Transverse colon (tissue), 4 donors: ENCODE measurements at regions not wholly inside any gene's neighbourhood (a gene's known extent, or its start where the extent isn't known, plus 50 kb on each side); places are given as distances from the start of the nearest gene placed in this dataset.

ENCODE experiments used
- DNase-seq: peaks from one replicate; pipeline ENCODE4 v3.0.0-alpha.2; 2019
- H3K27ac ChIP-seq, 4 donors: fragments of 200-600 bp; sonication (generic); 2 replicates each; pipeline ENCODE4 v1.5.1; 2016 to 2018; ENCODE audit warnings: inconsistent platforms in 4 of 4
- H3K27me3 ChIP-seq: fragments of 200-600 bp; sonication (generic); 2 replicates; pipeline ENCODE4 v1.5.1; 2017; ENCODE audit warnings: inconsistent platforms
- H3K36me3 ChIP-seq, 4 donors: fragments of 200-600 bp; sonication (generic); 2 replicates each; pipeline ENCODE4 v1.5.1; 2017 to 2019; ENCODE audit warnings: inconsistent platforms in 4 of 4
- H3K4me1 ChIP-seq, 4 donors: fragments of 200-600 bp; sonication (generic); 2 replicates each; pipeline ENCODE4 v1.5.1; 2017 to 2020; ENCODE audit warnings: inconsistent platforms in 4 of 4
- H3K4me3 ChIP-seq, 4 donors: fragments of 200-600 bp; sonication (generic); 1 replicate in 1 of 4; 2 replicates in 3 of 4; pipeline versions ENCODE4 v1.5.1 to v1.6.1; 2017 to 2019; ENCODE audit warnings: inconsistent platforms in 4 of 4
- H3K9me3 ChIP-seq, 2 donors: fragments of 200-600 bp; sonication (generic); 2 replicates each; pipeline ENCODE4 v1.5.1; 2017 to 2019; ENCODE audit warnings: inconsistent platforms in 2 of 2
- EP300 ChIP-seq: sonication (generic); formaldehyde crosslinking; IDR thresholded peaks from one replicate; pipeline ENCODE4 v1.6.1; 2017; ENCODE audit warnings: antibody characterized with exemption, low read depth
- POLR2A ChIP-seq: fragments of 450-650 bp; IDR thresholded peaks from one replicate; pipeline ENCODE4 v1.6.1; 2016; ENCODE audit warnings: antibody characterized with exemption, mild to moderate bottlenecking, moderate library complexity
- POLR2AphosphoS5 ChIP-seq, 3 donors: sonication (generic); formaldehyde crosslinking; IDR thresholded peaks; one replicate each; pipeline ENCODE4 v1.6.1; 2016; ENCODE audit warnings: antibody characterized with exemption in 3 of 3
- WGBS, 2 donors: methylation state at CpG; one replicate each; pipeline ENCODE4 v1.1.5; 2018; ENCODE audit warnings: low coverage in 1 of 2; 5-methylcytosine and 5-hydroxymethylcytosine counted together
- in situ Hi-C, 4 donors: fragments of 200-750 bp; cut with MboI; loops; one replicate each; pipeline versions ENCODE4 v1.15.0 to v1.15.1; 2017; ENCODE audit warnings: low sequenced_read_pairs in 3 of 4, low pct_ligation_motif_present in 1 of 4, low pct_unique_long_range_greater_than_20kb in 1 of 4
- intact Hi-C: fragments of 100-400 bp; cut with DNase I; formaldehyde crosslinking; loops from one replicate; pipeline ENCODE4 v1.15.1; 2023; ENCODE audit warnings: low total_unique reads
- TF ChIP-seq, protein P1 (sequence below), 5 experiments: fragments of 200-600 bp in 3 of 5; fragments of 450-650 bp in 2 of 5; sonication (generic) in 3 of 5; IDR thresholded peaks; 1 replicate in 2 of 5; 2 replicates in 3 of 5; pipeline ENCODE4 v1.5.1; 2016 to 2017; ENCODE audit warnings: antibody characterized with exemption in 5 of 5, inconsistent platforms in 3 of 5, mild to moderate bottlenecking in 2 of 5, moderate library complexity in 1 of 5

- DNase-seq, result no peak
Observed at GRCh38 chr1:232218955-232219865, 410.7 kb downstream of the SIPA1L2 start.

DNA sequence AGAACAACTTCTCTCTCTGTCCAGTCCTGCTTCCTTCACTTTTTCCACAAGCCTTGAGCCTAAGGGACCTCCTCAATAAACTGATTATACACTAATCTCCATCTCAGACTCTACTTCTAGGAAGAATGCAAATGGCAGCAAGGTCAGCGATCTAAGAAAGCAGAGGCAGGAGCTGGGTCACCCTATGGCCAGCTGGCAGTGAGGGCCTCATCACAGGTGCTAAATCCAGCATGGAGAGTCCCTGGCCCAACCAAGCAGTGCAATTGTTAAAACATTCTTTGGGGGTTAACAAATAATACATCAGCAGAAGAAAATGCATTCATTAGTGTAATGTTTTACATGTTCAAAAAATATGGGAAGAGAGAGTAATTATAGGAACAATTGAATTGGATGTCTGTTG, 416.0 kb downstream of the SIPA1L2 start:
- TF ChIP-seq EP300 (no peak), POLR2AphosphoS5 (IDR thresholded peaks at IDR 0.05) (no peak)
- TF ChIP-seq, protein P1, sequence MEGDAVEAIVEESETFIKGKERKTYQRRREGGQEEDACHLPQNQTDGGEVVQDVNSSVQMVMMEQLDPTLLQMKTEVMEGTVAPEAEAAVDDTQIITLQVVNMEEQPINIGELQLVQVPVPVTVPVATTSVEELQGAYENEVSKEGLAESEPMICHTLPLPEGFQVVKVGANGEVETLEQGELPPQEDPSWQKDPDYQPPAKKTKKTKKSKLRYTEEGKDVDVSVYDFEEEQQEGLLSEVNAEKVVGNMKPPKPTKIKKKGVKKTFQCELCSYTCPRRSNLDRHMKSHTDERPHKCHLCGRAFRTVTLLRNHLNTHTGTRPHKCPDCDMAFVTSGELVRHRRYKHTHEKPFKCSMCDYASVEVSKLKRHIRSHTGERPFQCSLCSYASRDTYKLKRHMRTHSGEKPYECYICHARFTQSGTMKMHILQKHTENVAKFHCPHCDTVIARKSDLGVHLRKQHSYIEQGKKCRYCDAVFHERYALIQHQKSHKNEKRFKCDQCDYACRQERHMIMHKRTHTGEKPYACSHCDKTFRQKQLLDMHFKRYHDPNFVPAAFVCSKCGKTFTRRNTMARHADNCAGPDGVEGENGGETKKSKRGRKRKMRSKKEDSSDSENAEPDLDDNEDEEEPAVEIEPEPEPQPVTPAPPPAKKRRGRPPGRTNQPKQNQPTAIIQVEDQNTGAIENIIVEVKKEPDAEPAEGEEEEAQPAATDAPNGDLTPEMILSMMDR (IDR thresholded peaks at IDR 0.05), result no peak
- DNase-seq, result no peak
- no peaks in the 10 kb centered on the region for H3K4me1 ChIP-seq
- H3K4me3 ChIP-seq, result no peak overlapping the region
- WGBS, 2 donors, result 50 to 91% methylated on average over 1 of the region's 1 CpG
- in situ Hi-C loops (no loop called here), intact Hi-C loops (no loop called here)
- H3K36me3 ChIP-seq, result no peaks in the 10 kb centered on the region
- H3K9me3 ChIP-seq, result no peaks in the 10 kb centered on the region
- H3K27ac ChIP-seq, result no peak overlapping the region
- H3K27me3 ChIP-seq, result no peaks in the 10 kb centered on the region

More at GRCh38 chr1:232218955-232219865, 410.7 kb downstream of the SIPA1L2 start:
- 80% methylated on average over 7 of the region's 7 CpGs; no CpG with 5 or more reads in 1 of the 2 donors for WGBS, 2 donors
- no peak overlapping the region for H3K4me3 ChIP-seq
- H3K27me3 ChIP-seq, result no peaks in the 10 kb centered on the region
- H3K4me1 ChIP-seq, result no peaks in the 10 kb centered on the region
- TF ChIP-seq EP300 (no peak), POLR2A (no peak), POLR2AphosphoS5 (IDR thresholded peaks at IDR 0.05) (no peak)
- TF ChIP-seq, protein P1 (IDR thresholded peaks at IDR 0.05), result no peak
- H3K27ac ChIP-seq, result no peak overlapping the region
- H3K9me3 ChIP-seq, result no peaks in the 10 kb centered on the region
- in situ Hi-C loops (no loop called here), intact Hi-C loops (no loop called here)
- no peaks in the 10 kb centered on the region for H3K36me3 ChIP-seq

DNA sequence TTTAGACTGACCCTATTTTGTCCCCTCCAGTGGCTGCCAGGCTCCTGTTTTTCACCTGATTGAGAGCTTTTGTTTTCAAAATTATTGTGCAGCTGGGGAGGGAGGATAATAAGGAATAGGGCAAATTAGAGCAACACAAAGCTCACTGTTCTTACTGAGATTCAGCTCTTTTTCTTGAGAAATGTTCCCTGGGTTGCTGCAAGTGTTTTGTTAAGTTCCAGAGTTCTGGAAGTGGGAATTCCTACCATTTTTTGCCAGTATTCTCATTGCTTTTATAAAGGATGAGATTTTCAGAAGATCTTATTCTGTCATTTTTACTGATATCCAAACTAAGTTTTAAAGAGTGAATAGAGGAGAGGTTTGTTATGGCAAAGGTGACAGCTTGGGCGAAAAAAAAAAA, 417.7 kb downstream of the SIPA1L2 start:
- Histone ChIP-seq H3K4me3 (no peak overlapping the region), H3K27me3 (no peaks in the 10 kb centered on the region), H3K36me3 (no peaks in the 10 kb centered on the region), H3K4me1 (no peaks in the 10 kb centered on the region), H3K9me3 (no peaks in the 10 kb centered on the region), H3K27ac (no peak overlapping the region)
- intact Hi-C loops (no loop called here), in situ Hi-C loops (no loop called here)
- WGBS, 2 donors, result 44 to 67% methylated on average over 1 of the region's 1 CpG
- no peak for DNase-seq
- TF ChIP-seq, protein P1 (IDR thresholded peaks at IDR 0.05), result no peak
- TF ChIP-seq POLR2A (no peak), POLR2AphosphoS5 (IDR thresholded peaks at IDR 0.05) (no peak), EP300 (no peak)

DNA sequence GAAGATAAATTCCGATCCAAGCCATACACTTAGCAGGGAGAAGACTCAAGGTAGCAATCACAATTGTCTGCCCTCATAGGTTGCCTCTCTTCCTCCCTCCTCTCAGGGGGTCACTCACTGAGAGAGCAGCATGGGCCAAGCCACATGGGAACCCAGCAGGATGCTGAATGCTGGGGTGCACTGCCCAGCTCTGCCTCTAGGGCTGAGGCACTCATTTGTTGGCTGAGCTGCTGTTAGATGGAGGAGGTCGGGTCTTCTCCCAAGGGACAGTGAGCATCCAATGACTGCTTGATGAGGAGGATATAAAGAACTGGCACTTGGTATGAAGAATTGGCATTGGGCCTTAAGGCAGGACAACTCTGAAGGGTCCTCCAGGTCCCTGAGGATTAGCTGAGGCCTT, 418.8 kb downstream of the SIPA1L2 start:
- TF ChIP-seq, protein P1 (IDR thresholded peaks at IDR 0.05), result peak in 2 of 5 experiments; percentile 20 to 33
- no peak for TF ChIP-seq EP300
- no peak for TF ChIP-seq POLR2AphosphoS5 (IDR thresholded peaks at IDR 0.05)
- TF ChIP-seq POLR2A, result no peak
- intact Hi-C loops, result no loop called here
- WGBS, 2 donors, result 68% methylated on average over 2 of the region's 2 CpGs; no CpG with 5 or more reads in 1 of the 2 donors

More for the DNA sequence above, 418.8 kb downstream of the SIPA1L2 start:
- Histone ChIP-seq H3K27me3 (no peaks in the 10 kb centered on the region), H3K27ac (no peak overlapping the region), H3K9me3 (no peaks in the 10 kb centered on the region), H3K4me1 (no peaks in the 10 kb centered on the region), H3K36me3 (no peaks in the 10 kb centered on the region), H3K4me3 (no peak overlapping the region)
- DNase-seq, result no peak
- in situ Hi-C loops, result no loop called here
